DOHH2 (cell line): ENCODE measurements at regions not wholly inside any gene's neighbourhood (a gene's known extent, or its start where the extent isn't known, plus 50 kb on each side); places are given as distances from the start of the nearest gene placed in this dataset.

Source experiments
- CTCF ChIP-seq: fragments of 200-600 bp; sonication (generic); IDR thresholded peaks from one replicate; pipeline ENCODE4 v1.5.1; 2014; ENCODE audit warnings: antibody characterized with exemption, mild to moderate bottlenecking, low read depth, low read length; ENCODE audit not compliant: poor library complexity, severe bottlenecking
- EZH2phosphoT487 ChIP-seq: fragments of 200-600 bp; sonication (generic); IDR thresholded peaks from 2 replicates; pipeline ENCODE4 v1.6.1; 2017; ENCODE audit warnings: borderline replicate concordance, mild to moderate bottlenecking, antibody characterized with exemption, low read length, moderate library complexity, mixed read lengths

- TF ChIP-seq CTCF (no peak), EZH2phosphoT487 (no peak)
Observed at GRCh38 chr15:47872869-47873432, 155.6 kb downstream of the SEMA6D start.
